GM12878 (cell line): ENCODE measurements at regions not wholly inside any gene's neighbourhood (a gene's known extent, or its start where the extent isn't known, plus 50 kb on each side); places are given as distances from the start of the nearest gene placed in this dataset.
"Not testable (repeated sequence)": the region's sequence is repeated elsewhere in the genome, so short reads cannot be mapped to it uniquely, and the experiment has no call there.

ENCODE experiments used
- ATAC-seq: fragments of 200-7000 bp; cut with Tn5 transposase; 3 replicates; pipeline ENCODE4 v1.9.1; 2020; ENCODE audit warnings: mild to moderate bottlenecking, moderate library complexity
- BruUV-seq: library from RNA; stranded (reverse); fragments of 400-500 nt; replicated peaks from 2 replicates; lab custom pipeline; 2021; lab: Mats Ljungman, UMichigan
- CTCF ChIA-PET: fragments of 300-600 bp; sonication (Branson Sonifier 250); formaldehyde crosslinking; extraction: SDS; loops from one replicate; lab custom pipeline; 2021; ENCODE audit warnings: inconsistent platforms; lab: Yijun Ruan, JAX
- POLR2A ChIA-PET: fragments of 350-600 bp; formaldehyde crosslinking; extraction: SDS; loops from one replicate; lab custom pipeline; 2021; ENCODE audit warnings: inconsistent platforms; lab: Charles Lee
- RAD21 ChIA-PET: fragments of 300-600 bp; sonication (Branson Sonifier 250); formaldehyde crosslinking; loops from one replicate; lab custom pipeline; 2023; ENCODE audit warnings: antibody characterized with exemption; ENCODE audit not compliant: unreplicated experiment; lab: Charles Lee
- SMC1A ChIA-PET: fragments of 300-600 bp; sonication (Branson Sonifier 250); formaldehyde crosslinking; loops from one replicate; lab custom pipeline; 2023; ENCODE audit not compliant: unreplicated experiment, uncharacterized antibody; lab: Charles Lee
- DNase-seq: peaks from one replicate; pipeline ENCODE4 v3.0.0-alpha.2; 2011; ENCODE audit warnings: low read depth, low spot score
- FAIRE-seq: peaks from 3 replicates; lab custom pipeline; 2011; peaks lifted over from hg19 to GRCh38; lab: Jason Lieb, UNC
- H2AFZ ChIP-seq: 2 replicates; pipeline ENCODE4 v1.6.0; 2011; ENCODE audit warnings: low read depth, low read length, control low read depth; ENCODE audit not compliant: control insufficient read depth
- H3K27ac ChIP-seq: 2 replicates; pipeline ENCODE4 v1.5.1; 2011; ENCODE audit warnings: control low read depth; ENCODE audit not compliant: control insufficient read depth, insufficient read depth
- H3K27me3 ChIP-seq, 2 experiments: replicated peaks in 1 of 2; 2 replicates each; pipeline versions ENCODE4 v1.6.0 to v1.6.1; 2011; ENCODE audit warnings: low read length in 1 of 2; ENCODE audit not compliant: control insufficient read depth in 2 of 2, insufficient read depth in 2 of 2
- H3K36me3 ChIP-seq, 2 experiments: 2 replicates each; pipeline ENCODE4 v1.5.1; 2011; ENCODE audit warnings: low read length in 1 of 2; ENCODE audit not compliant: control insufficient read depth in 2 of 2, insufficient read depth in 2 of 2
- H3K4me1 ChIP-seq: 2 replicates; pipeline ENCODE4 v1.6.1; 2011; ENCODE audit warnings: mild to moderate bottlenecking, low read length, moderate library complexity, mixed read lengths; ENCODE audit not compliant: control insufficient read depth, insufficient read depth
- H3K4me2 ChIP-seq: 2 replicates; pipeline ENCODE4 v1.6.0; 2011; ENCODE audit warnings: control low read depth; ENCODE audit not compliant: control insufficient read depth, insufficient read depth
- H3K4me3 ChIP-seq: fragments of 200-600 bp; sonication (generic); 2 replicates; pipeline ENCODE4 v1.5.1; 2016
- H3K79me2 ChIP-seq: 2 replicates; pipeline ENCODE4 v1.6.0; 2011; ENCODE audit warnings: low read length; ENCODE audit not compliant: control insufficient read depth, insufficient read depth
- H3K9ac ChIP-seq: 2 replicates; pipeline ENCODE4 v1.8.0; 2011; ENCODE audit warnings: low read length, control low read depth, mixed read lengths; ENCODE audit not compliant: control insufficient read depth, insufficient read depth
- H3K9me3 ChIP-seq: replicated peaks from 3 replicates; pipeline ENCODE4 v1.5.1; 2011; ENCODE audit warnings: mild to moderate bottlenecking, low read length; ENCODE audit not compliant: control insufficient read depth, insufficient read depth
- H4K20me1 ChIP-seq: 2 replicates; pipeline ENCODE4 v1.6.0; 2011; ENCODE audit not compliant: control insufficient read depth, insufficient read depth
- WGBS: methylation state at CpG from one replicate; pipeline ENCODE4 v1.1.6; 2016; ENCODE audit warnings: low lambda C conversion rate; ENCODE audit not compliant: insufficient replicate concordance, insufficient coverage; ENCODE audit errors: missing lambda C conversion rate; 5-methylcytosine and 5-hydroxymethylcytosine counted together
- in situ Hi-C: fragments of 300-500 bp; cut with MboI; formaldehyde crosslinking; loops from 9 replicates; pipeline ENCODE4 v1.14.3; 2018; ENCODE audit warnings: mixed read lengths
- intact Hi-C: fragments of 100-400 bp; cut with micrococcal nuclease; formaldehyde crosslinking; loops from one replicate; pipeline ENCODE4 v1.14.2; 2022; ENCODE audit not compliant: unreplicated experiment

DNA sequence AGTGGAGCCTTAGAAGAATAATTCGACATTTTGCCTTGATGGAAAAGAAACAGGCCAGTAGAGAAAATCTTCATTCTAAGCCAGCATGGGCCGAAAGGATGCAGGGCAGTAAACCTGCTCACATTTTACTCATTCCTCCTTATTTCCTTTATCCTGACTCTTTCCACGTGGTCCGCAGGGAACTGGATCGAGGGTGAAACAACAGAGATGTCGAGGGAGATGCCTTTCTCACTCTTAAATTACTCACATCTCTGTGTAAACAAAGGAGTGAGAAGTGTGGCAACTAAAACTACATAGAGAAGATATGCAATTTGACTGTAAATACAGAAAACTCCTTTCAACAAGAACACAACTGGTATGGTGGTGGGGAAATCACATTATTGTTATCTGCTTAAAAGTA is 62.1 kb upstream of the NAPEPLD start:
- CTCF ChIA-PET, ATAC-seq, POLR2A ChIA-PET, H3K27me3 ChIP-seq, H3K4me1 ChIP-seq, H3K9ac ChIP-seq, FAIRE-seq, H3K79me2 ChIP-seq, DNase-seq, H3K36me3 ChIP-seq, H3K4me2 ChIP-seq, in situ Hi-C loops, H2AFZ ChIP-seq, H3K4me3 ChIP-seq, intact Hi-C loops, SMC1A ChIA-PET, H3K27ac ChIP-seq, H4K20me1 ChIP-seq, RAD21 ChIA-PET, H3K9me3 ChIP-seq, BruUV-seq: not testable (repeated sequence)
- 67% methylated on average over 6 of the region's 6 CpGs for WGBS

DNA sequence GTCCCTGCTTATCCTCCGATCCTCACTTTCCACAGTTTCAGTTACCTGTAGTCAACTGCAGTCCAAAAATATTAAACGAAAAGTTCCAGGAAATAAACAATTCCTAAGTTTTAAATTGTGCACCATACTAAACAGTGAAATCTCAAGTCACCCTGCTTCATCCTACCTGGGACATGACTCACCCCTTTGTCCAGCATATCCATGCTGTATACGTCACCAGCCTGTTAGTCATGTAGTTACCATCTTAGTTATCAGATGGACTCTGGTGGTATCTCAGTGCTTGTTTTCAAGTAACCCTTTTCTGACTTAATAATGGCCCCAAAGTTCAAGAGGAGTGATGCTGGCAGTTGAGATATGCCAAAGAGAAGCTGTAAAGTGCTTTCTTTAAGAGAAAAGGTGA is 50.3 kb upstream of the NAPEPLD start:
- DNase-seq, H3K9ac ChIP-seq, H4K20me1 ChIP-seq, SMC1A ChIA-PET, CTCF ChIA-PET, FAIRE-seq, H3K9me3 ChIP-seq, H3K36me3 ChIP-seq, in situ Hi-C loops, H3K4me1 ChIP-seq, RAD21 ChIA-PET, H3K27ac ChIP-seq, POLR2A ChIA-PET, H3K27me3 ChIP-seq, H3K4me2 ChIP-seq, H3K79me2 ChIP-seq, ATAC-seq, H3K4me3 ChIP-seq, intact Hi-C loops, H2AFZ ChIP-seq, BruUV-seq: not testable (repeated sequence)
- 100% methylated on average over 3 of the region's 3 CpGs for WGBS
